PC-9 (cell line): ENCODE measurements at regions not wholly inside any gene's neighbourhood (a gene's known extent, or its start where the extent isn't known, plus 50 kb on each side); places are given as distances from the start of the nearest gene placed in this dataset.

Source experiments
- BruUV-seq: library from RNA; stranded (reverse); fragments of 400-500 nt; replicated peaks from 2 replicates; lab custom pipeline; 2021; lab: Mats Ljungman, UMichigan
- CTCF ChIA-PET: fragments of 300-600 bp; sonication (Branson Sonifier 250); formaldehyde crosslinking; loops from one replicate; lab custom pipeline; 2022; ENCODE audit warnings: antibody characterized with exemption; lab: Charles Lee
- POLR2A ChIA-PET: fragments of 300-600 bp; sonication (Branson Sonifier 250); formaldehyde crosslinking; loops from one replicate; lab custom pipeline; 2022; ENCODE audit warnings: antibody characterized with exemption; ENCODE audit not compliant: unreplicated experiment; lab: Charles Lee
- DNase-seq, 2 experiments: peaks; one replicate each; pipeline versions ENCODE4 v3.0.0 to v3.0.0-alpha.2; 2015 to 2022; ENCODE audit warnings: mixed read lengths in 1 of 2
- H2AFZ ChIP-seq: fragments of 200-600 bp; sonication (generic); 2 replicates; pipeline ENCODE4 v1.8.1; 2017; ENCODE audit warnings: antibody characterized with exemption
- H3F3A ChIP-seq: fragments of 200-600 bp; sonication (generic); 2 replicates; pipeline ENCODE4 v1.8.1; 2017; ENCODE audit warnings: antibody characterized with exemption, mild to moderate bottlenecking, low read depth; ENCODE audit not compliant: insufficient read depth
- H3K27ac ChIP-seq: fragments of 200-600 bp; sonication (generic); 2 replicates; pipeline ENCODE4 v1.6.1; 2016; ENCODE audit warnings: mixed run types
- H3K27me3 ChIP-seq: fragments of 200-600 bp; sonication (generic); 2 replicates; pipeline ENCODE4 v1.6.1; 2016; ENCODE audit warnings: low read depth, mixed run types; ENCODE audit not compliant: insufficient read depth
- H3K36me3 ChIP-seq: fragments of 200-600 bp; sonication (generic); 2 replicates; pipeline ENCODE4 v1.6.1; 2016; ENCODE audit warnings: low read depth, mixed run types
- H3K4me1 ChIP-seq: fragments of 200-600 bp; sonication (generic); replicated peaks from 2 replicates; pipeline ENCODE4 v1.6.1; 2016; ENCODE audit warnings: mixed run types; ENCODE audit not compliant: insufficient read depth
- H3K4me2 ChIP-seq: fragments of 200-600 bp; sonication (generic); 2 replicates; pipeline ENCODE4 v1.6.1; 2017; ENCODE audit warnings: mixed run types
- H3K4me3 ChIP-seq: fragments of 200-600 bp; sonication (generic); 2 replicates; pipeline ENCODE4 v1.6.1; 2016; ENCODE audit warnings: mixed run types
- H3K79me2 ChIP-seq: fragments of 200-600 bp; sonication (generic); 2 replicates; pipeline ENCODE4 v1.6.1; 2017; ENCODE audit warnings: low read depth, mixed run types
- H3K9me2 ChIP-seq: fragments of 200-600 bp; sonication (generic); 2 replicates; pipeline ENCODE4 v1.8.1; 2017; ENCODE audit warnings: mild to moderate bottlenecking; ENCODE audit not compliant: insufficient read depth
- H3K9me3 ChIP-seq: fragments of 200-600 bp; sonication (generic); 2 replicates; pipeline ENCODE4 v1.8.1; 2016; ENCODE audit warnings: low read depth; ENCODE audit not compliant: insufficient read depth
- H4K20me1 ChIP-seq: fragments of 200-600 bp; sonication (generic); 2 replicates; pipeline ENCODE4 v1.8.1; 2017; ENCODE audit not compliant: insufficient read depth
- CTCF ChIP-seq: fragments of 200-600 bp; sonication (generic); conservative IDR thresholded peaks from 2 replicates; pipeline ENCODE4 v1.6.1; 2017; ENCODE audit warnings: mixed run types, antibody characterized with exemption, mild to moderate bottlenecking, moderate library complexity
- EZH2 ChIP-seq: fragments of 200-600 bp; sonication (generic); IDR thresholded peaks from 2 replicates; pipeline ENCODE4 v1.8.0; 2017; ENCODE audit warnings: antibody characterized with exemption, low read depth
- intact Hi-C: fragments of 100-400 bp; cut with micrococcal nuclease; formaldehyde crosslinking; loops from one replicate; pipeline ENCODE4 v1.10.0; 2022; ENCODE audit not compliant: unreplicated experiment

DNA sequence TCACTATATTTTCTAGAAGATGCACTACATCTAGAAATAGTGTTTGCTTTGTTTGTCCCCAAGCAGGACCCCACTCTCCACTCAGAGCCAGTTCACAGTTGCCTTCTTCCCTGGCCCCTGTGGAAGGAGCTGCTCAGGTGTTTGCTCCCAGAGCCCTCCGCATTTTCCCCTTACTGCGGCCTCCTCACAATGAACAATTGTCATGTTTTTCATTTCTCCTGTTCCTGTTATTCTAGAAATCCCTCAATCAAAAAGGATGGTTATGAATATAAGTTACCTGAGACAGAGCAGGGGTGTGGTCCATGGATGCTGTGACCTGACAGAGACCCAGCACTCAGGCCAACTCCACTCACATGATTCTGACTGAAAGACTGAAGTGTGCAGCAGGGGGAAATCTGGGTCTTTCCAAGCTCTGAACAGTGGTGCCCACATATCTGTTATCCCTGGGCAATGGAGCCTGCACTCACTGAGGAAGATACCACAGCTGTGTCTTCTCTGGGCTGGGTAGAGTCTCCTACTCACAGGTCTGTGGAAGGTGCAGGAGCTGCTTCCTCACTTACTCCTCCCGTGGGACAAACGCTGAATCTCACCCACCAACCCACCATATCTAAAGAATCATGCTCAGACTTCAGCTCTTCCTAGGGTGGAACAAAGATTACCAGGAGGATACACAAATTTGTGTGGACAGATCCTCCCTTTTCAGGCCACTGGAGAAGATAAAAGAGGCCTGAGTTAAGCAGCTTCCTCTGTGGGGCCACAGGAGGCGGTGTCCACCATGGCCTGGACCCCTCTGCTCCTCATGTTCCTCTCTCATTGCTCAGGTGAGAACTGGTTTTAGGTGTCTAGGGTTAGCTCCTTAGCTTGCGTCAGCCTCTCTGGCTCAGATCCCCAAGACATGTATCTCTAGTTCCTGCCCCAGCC, 87.1 kb upstream of the TOP3B start:
- intact Hi-C loops: no loop called here
- no peak overlapping the region for H3K4me2 ChIP-seq
- H4K20me1 ChIP-seq: no peaks in the 10 kb centered on the region
- BruUV-seq: no TSS peak
- H3K36me3 ChIP-seq: no peaks in the 10 kb centered on the region
- H3K27ac ChIP-seq: no peak overlapping the region
- no peaks in the 10 kb centered on the region for H3F3A ChIP-seq
- H3K9me2 ChIP-seq: no peaks in the 10 kb centered on the region
- 0 out of 2 replicates have a peak, but pooled peaks cover 1% of the 10 kb centered on the region for H3K27me3 ChIP-seq
- H3K9me3 ChIP-seq: no peaks in the 10 kb centered on the region
- TF ChIP-seq CTCF: no peak
- TF ChIP-seq EZH2: no peak
- H2AFZ ChIP-seq: no peak overlapping the region
- no peak overlapping the region for H3K4me3 ChIP-seq
- POLR2A ChIA-PET: no interaction called here
- DNase-seq: no peak
- H3K79me2 ChIP-seq: no peaks in the 10 kb centered on the region
- no peaks in the 10 kb centered on the region for H3K4me1 ChIP-seq
- CTCF ChIA-PET: interaction anchor here (0.8 kb wide), 1 partner anchor 15 kb away, joined by 3 read pairs; no protein-coding TSS in a partner anchor

DNA sequence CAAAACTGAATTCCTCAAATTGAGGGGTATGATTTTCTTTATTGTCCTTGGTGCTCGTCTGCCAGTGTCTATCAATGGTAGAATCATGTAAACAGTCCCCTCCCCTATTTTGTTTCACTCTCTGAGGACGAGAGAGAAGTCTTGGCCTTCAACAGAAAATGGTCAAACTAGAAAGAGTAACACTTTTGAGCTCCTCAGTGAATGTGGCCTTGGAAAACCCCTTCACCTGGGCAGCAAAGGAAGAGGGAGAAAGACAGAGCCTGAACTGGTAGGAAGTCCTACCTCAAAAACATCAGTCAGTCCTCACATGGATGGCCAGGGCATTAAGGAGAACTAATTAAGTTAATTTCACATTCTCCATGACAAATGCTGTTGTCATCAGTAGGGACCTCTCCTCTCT, 86.1 kb upstream of the TOP3B start:
- ChIA-PET CTCF (no interaction called here), POLR2A (no interaction called here)
- Histone ChIP-seq H3K4me2 (no peak overlapping the region), H3K4me1 (no peaks in the 10 kb centered on the region), H3K79me2 (no peaks in the 10 kb centered on the region), H3K36me3 (no peaks in the 10 kb centered on the region), H3K27me3 (peaks cover 8% of the 10 kb centered on the region; the same call in 1 of the 2 replicates), H3K4me3 (no peak overlapping the region), H3K27ac (no peak overlapping the region), H3K9me3 (no peaks in the 10 kb centered on the region), H4K20me1 (no peaks in the 10 kb centered on the region), H3K9me2 (no peaks in the 10 kb centered on the region), H3F3A (no peaks in the 10 kb centered on the region), H2AFZ (no peak overlapping the region)
- BruUV-seq: no TSS peak
- TF ChIP-seq CTCF (no peak), EZH2 (no peak)
- intact Hi-C loops: no loop called here
- DNase-seq: no peak

DNA sequence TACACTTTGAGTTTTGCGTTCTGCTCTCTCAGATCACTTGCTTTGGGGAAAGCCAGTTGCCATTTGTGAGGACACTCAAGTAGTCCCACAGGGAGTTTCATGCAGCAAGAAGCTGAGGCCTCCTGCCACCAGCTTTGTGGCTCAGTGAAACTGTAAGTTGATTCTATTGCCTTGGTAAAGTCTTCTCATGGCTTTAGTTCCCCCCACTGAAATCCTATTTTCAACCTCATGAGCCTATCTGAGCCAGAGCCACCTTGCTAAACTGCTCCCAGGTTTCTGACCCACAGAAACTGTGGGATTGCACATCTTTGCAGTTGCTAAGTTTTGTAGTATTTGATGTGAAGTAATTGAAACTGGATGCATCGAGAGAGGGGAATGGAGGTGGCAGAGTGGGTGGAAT, 85.4 kb upstream of the TOP3B start:
- no peak overlapping the region for H3K27ac ChIP-seq
- no peaks in the 10 kb centered on the region for H3K79me2 ChIP-seq
- H3K4me3 ChIP-seq: no peak overlapping the region
- H3K27me3 ChIP-seq: peaks cover 8% of the 10 kb centered on the region; the same call in 1 of the 2 replicates
- no TSS peak for BruUV-seq
- H3K36me3 ChIP-seq: no peaks in the 10 kb centered on the region
- H3K9me3 ChIP-seq: no peaks in the 10 kb centered on the region
- ChIA-PET CTCF (no interaction called here), POLR2A (no interaction called here)
- intact Hi-C loops: no loop called here
- DNase-seq: no peak
- H3K4me2 ChIP-seq: no peak overlapping the region
- H3F3A ChIP-seq: no peaks in the 10 kb centered on the region
- no peaks in the 10 kb centered on the region for H3K9me2 ChIP-seq
- H3K4me1 ChIP-seq: no peaks in the 10 kb centered on the region
- TF ChIP-seq EZH2 (no peak), CTCF (no peak)
- no peak overlapping the region for H2AFZ ChIP-seq
- H4K20me1 ChIP-seq: no peaks in the 10 kb centered on the region
